GM21717 (cell line): ENCODE measurements at regions not wholly inside any gene's neighbourhood (a gene's known extent, or its start where the extent isn't known, plus 50 kb on each side); places are given as distances from the start of the nearest gene placed in this dataset.
"Not testable (repeated sequence)": the region's sequence is repeated elsewhere in the genome, so short reads cannot be mapped to it uniquely, and the experiment has no call there.

Experiments
- ATAC-seq: cut with Tn5 transposase; IDR thresholded peaks from one replicate; pipeline ENCODE4 v1.9.1; 2021; ENCODE audit warnings: mild to moderate bottlenecking, moderate library complexity; ENCODE audit not compliant: unreplicated experiment

GRCh38 chr4:115678425-115678941 is 565.1 kb upstream of the NDST4 start:
- no peak for ATAC-seq

- ATAC-seq = no peak
These were observed 562.3 kb upstream of the NDST4 start for GRCh38 chr4:115675719-115676118.

- no peak for ATAC-seq
These were observed 561.1 kb upstream of the NDST4 start for GRCh38 chr4:115674485-115674884.

GRCh38 chr4:115671581-115671980 is 558.2 kb upstream of the NDST4 start:
- ATAC-seq = no peak

GRCh38 chr4:115670930-115671329 is 557.5 kb upstream of the NDST4 start:
- no peak for ATAC-seq

- ATAC-seq = no peak
These were observed 555.0 kb upstream of the NDST4 start for GRCh38 chr4:115668396-115668795.

GRCh38 chr4:115664285-115664684 is 550.9 kb upstream of the NDST4 start:
- ATAC-seq = no peak

- ATAC-seq = no peak
These were observed 547.0 kb upstream of the NDST4 start for GRCh38 chr4:115660465-115660864.

- no peak for ATAC-seq
These were observed 544.7 kb upstream of the NDST4 start for GRCh38 chr4:115657991-115658650.

GRCh38 chr4:115655626-115656025 is 542.2 kb upstream of the NDST4 start:
- no peak for ATAC-seq

GRCh38 chr4:115648786-115649185 is 535.4 kb upstream of the NDST4 start:
- ATAC-seq = no peak

- no peak for ATAC-seq
These were observed 515.9 kb upstream of the NDST4 start for GRCh38 chr4:115629270-115629669.

GRCh38 chr4:115609631-115610030 is 496.2 kb upstream of the NDST4 start:
- ATAC-seq = no peak

- no peak for ATAC-seq
These were observed 493.9 kb upstream of the NDST4 start for GRCh38 chr4:115607311-115607710.

- no peak for ATAC-seq
These were observed 483.0 kb upstream of the NDST4 start for GRCh38 chr4:115596265-115597001.

- ATAC-seq = no peak
These were observed 467.5 kb upstream of the NDST4 start for GRCh38 chr4:115580901-115581300.

- no peak for ATAC-seq
These were observed 462.4 kb upstream of the NDST4 start for GRCh38 chr4:115575851-115576250.

GRCh38 chr4:115562506-115562905 is 449.1 kb upstream of the NDST4 start:
- ATAC-seq = no peak

GRCh38 chr4:115548123-115548522 is 434.7 kb upstream of the NDST4 start:
- no peak for ATAC-seq

GRCh38 chr4:115537387-115537786 is 424.0 kb upstream of the NDST4 start:
- ATAC-seq = no peak

- no peak for ATAC-seq
These were observed 415.7 kb upstream of the NDST4 start for GRCh38 chr4:115529126-115529525.

- not testable (repeated sequence) for ATAC-seq
These were observed 406.1 kb upstream of the NDST4 start for GRCh38 chr4:115519476-115519875.
